ENCODE measurements at regions not wholly inside any gene's neighbourhood (a gene's known extent, or its start where the extent isn't known, plus 50 kb on each side); places are given as distances from the start of the nearest gene placed in this dataset.
"Not testable (repeated sequence)": the region's sequence is repeated elsewhere in the genome, so short reads cannot be mapped to it uniquely, and the experiment has no call there.

DNA sequence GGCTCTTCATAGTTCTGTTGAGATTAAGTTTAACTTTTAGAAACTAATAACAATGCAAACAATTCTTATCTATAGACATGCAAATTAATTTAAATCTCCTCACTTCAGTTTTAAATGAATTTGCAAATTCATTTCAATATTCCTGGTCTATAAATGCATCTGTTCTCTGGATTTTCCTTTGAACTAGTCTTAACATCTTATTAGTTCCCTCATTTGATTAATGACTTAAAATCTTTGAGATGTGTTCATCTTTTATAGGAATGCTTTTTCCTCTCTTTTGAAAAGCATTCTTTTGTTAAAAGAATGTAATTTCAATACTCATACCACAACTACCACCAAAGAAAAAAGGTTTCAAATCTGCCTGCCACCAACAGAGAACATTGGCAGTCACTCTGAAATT, 169.4 kb downstream of the RASEF start:
- no peaks in the 10 kb centered on the region for H3K27me3 ChIP-seq (ENCODE audit: control insufficient read depth in 1 of 2, insufficient read depth in 2 of 2, low read length in 2 of 2)
- H3K9me3 ChIP-seq (ENCODE audit: control insufficient read depth in 2 of 2, insufficient read depth in 1 of 2, low read depth in 1 of 2, low read length in 1 of 2), result no peaks in the 10 kb centered on the region
- H3K4me1 ChIP-seq (ENCODE audit: control insufficient read depth in 2 of 2, insufficient read depth in 2 of 2, low read length in 1 of 2), result no peaks in the 10 kb centered on the region
- no peaks in the 10 kb centered on the region for H3K36me3 ChIP-seq (ENCODE audit: control insufficient read depth in 2 of 2, insufficient read depth in 2 of 2, low read length in 1 of 2)
- no peak overlapping the region for H3K27ac ChIP-seq (ENCODE audit: low read depth in 2 of 2, low read length in 1 of 2)
- no peak overlapping the region for H3K4me3 ChIP-seq (ENCODE audit: low read depth in 1 of 2, low read length in 2 of 2)

- Histone ChIP-seq H3K27me3 (ENCODE audit: control insufficient read depth in 1 of 2, insufficient read depth in 2 of 2, low read length in 2 of 2) (no peaks in the 10 kb centered on the region), H3K36me3 (ENCODE audit: control insufficient read depth in 2 of 2, insufficient read depth in 2 of 2, low read length in 1 of 2) (no peaks in the 10 kb centered on the region), H3K9me3 (ENCODE audit: control insufficient read depth in 2 of 2, insufficient read depth in 1 of 2, low read depth in 1 of 2, low read length in 1 of 2) (no peaks in the 10 kb centered on the region), H3K4me1 (ENCODE audit: control insufficient read depth in 2 of 2, insufficient read depth in 2 of 2, low read length in 1 of 2) (no peaks in the 10 kb centered on the region), H3K4me3 (ENCODE audit: low read depth in 1 of 2, low read length in 2 of 2) (no peak overlapping the region), H3K27ac (ENCODE audit: low read depth in 2 of 2, low read length in 1 of 2) (no peak overlapping the region)
- WGBS, 2 donors, result 83 to 90% methylated on average over 1 of the region's 1 CpG
Observed at GRCh38 chr9:82894548-82894947, 168.4 kb downstream of the RASEF start.

DNA sequence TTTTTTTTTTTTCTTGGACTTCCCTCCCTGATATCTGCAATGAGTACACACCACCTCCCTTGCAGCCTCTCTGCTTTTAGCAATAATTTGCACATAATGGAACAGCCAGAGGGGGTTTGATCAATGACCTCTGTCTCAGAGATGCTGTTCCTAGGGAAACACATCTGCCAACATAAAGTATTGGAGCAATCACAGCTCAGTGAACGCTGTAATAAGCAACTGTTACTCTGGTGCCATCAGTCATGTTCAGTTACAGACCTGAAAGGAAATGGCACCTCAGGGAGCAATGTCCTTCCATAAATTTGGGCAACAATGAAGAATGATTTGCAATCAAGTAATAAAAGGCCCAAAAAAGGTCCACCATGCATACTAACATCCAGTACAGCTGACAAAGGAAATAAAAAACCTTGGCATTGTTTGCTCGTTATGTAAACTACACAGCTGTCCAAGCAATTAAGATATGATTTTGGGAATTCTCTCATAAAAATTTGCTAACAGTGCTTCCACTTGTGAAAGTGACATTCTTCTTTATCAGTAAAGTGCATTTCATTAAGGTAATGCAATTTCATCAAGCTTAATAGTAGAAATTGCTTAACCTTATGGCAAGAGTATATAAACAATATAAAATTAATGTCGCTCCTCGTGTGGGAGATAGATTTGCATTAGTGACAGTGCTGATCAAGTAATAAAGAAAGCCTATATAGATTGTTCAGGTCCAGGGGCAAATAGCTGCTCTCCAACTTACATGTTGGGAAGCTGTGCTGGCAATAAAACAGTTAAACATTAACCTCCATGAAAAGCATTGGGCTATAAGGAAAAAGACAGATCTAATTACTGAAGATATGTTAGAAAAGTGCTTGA, 167.8 kb downstream of the RASEF start:
- Histone ChIP-seq H3K4me1 (ENCODE audit: control insufficient read depth in 2 of 2, insufficient read depth in 2 of 2, low read length in 1 of 2) (no peaks in the 10 kb centered on the region), H3K9me3 (ENCODE audit: control insufficient read depth in 2 of 2, insufficient read depth in 1 of 2, low read depth in 1 of 2, low read length in 1 of 2) (no peaks in the 10 kb centered on the region), H3K27me3 (ENCODE audit: control insufficient read depth in 1 of 2, insufficient read depth in 2 of 2, low read length in 2 of 2) (no peaks in the 10 kb centered on the region), H3K4me3 (ENCODE audit: low read depth in 1 of 2, low read length in 2 of 2) (no peak overlapping the region), H3K27ac (ENCODE audit: low read depth in 2 of 2, low read length in 1 of 2) (no peak overlapping the region), H3K36me3 (ENCODE audit: control insufficient read depth in 2 of 2, insufficient read depth in 2 of 2, low read length in 1 of 2) (no peaks in the 10 kb centered on the region)
- WGBS, 2 donors, result 51 to 58% methylated on average over 4 of the region's 4 CpGs

GRCh38 chr9:82895822-82896110, 167.2 kb downstream of the RASEF start:
- no peaks in the 10 kb centered on the region for H3K4me1 ChIP-seq (ENCODE audit: control insufficient read depth in 2 of 2, insufficient read depth in 2 of 2, low read length in 1 of 2)
- H3K27me3 ChIP-seq (ENCODE audit: control insufficient read depth in 1 of 2, insufficient read depth in 2 of 2, low read length in 2 of 2), result no peaks in the 10 kb centered on the region
- no peaks in the 10 kb centered on the region for H3K36me3 ChIP-seq (ENCODE audit: control insufficient read depth in 2 of 2, insufficient read depth in 2 of 2, low read length in 1 of 2)
- H3K4me3 ChIP-seq (ENCODE audit: low read depth in 1 of 2, low read length in 2 of 2), result no peak overlapping the region
- WGBS, 2 donors, result 46 to 60% methylated on average over 1 of the region's 1 CpG
- H3K9me3 ChIP-seq (ENCODE audit: control insufficient read depth in 2 of 2, insufficient read depth in 1 of 2, low read depth in 1 of 2, low read length in 1 of 2), result no peaks in the 10 kb centered on the region
- H3K27ac ChIP-seq (ENCODE audit: low read depth in 2 of 2, low read length in 1 of 2), result no peak overlapping the region

GRCh38 chr9:82903503-82903902, 159.4 kb downstream of the RASEF start:
- no peaks in the 10 kb centered on the region for H3K36me3 ChIP-seq (ENCODE audit: control insufficient read depth in 2 of 2, insufficient read depth in 2 of 2, low read length in 1 of 2)
- no peaks in the 10 kb centered on the region for H3K9me3 ChIP-seq (ENCODE audit: control insufficient read depth in 2 of 2, insufficient read depth in 1 of 2, low read depth in 1 of 2, low read length in 1 of 2)
- H3K4me3 ChIP-seq (ENCODE audit: low read depth in 1 of 2, low read length in 2 of 2), result no peak overlapping the region
- no peaks in the 10 kb centered on the region for H3K4me1 ChIP-seq (ENCODE audit: control insufficient read depth in 2 of 2, insufficient read depth in 2 of 2, low read length in 1 of 2)
- WGBS, 2 donors, result 72 to 81% methylated on average over 4 of the region's 4 CpGs
- H3K27me3 ChIP-seq (ENCODE audit: control insufficient read depth in 1 of 2, insufficient read depth in 2 of 2, low read length in 2 of 2), result no peaks in the 10 kb centered on the region
- no peak overlapping the region for H3K27ac ChIP-seq (ENCODE audit: low read depth in 2 of 2, low read length in 1 of 2)

GRCh38 chr9:82911996-82912395, 150.9 kb downstream of the RASEF start:
- H3K27me3 ChIP-seq (ENCODE audit: control insufficient read depth in 1 of 2, insufficient read depth in 2 of 2, low read length in 2 of 2), result no peaks in the 10 kb centered on the region
- H3K9me3 ChIP-seq (ENCODE audit: control insufficient read depth in 2 of 2, insufficient read depth in 1 of 2, low read depth in 1 of 2, low read length in 1 of 2), result peaks cover 0 to 6% of the 10 kb centered on the region in 2 donors
- no peaks in the 10 kb centered on the region for H3K36me3 ChIP-seq (ENCODE audit: control insufficient read depth in 2 of 2, insufficient read depth in 2 of 2, low read length in 1 of 2)
- no peak overlapping the region for H3K4me3 ChIP-seq (ENCODE audit: low read depth in 1 of 2, low read length in 2 of 2)
- H3K27ac ChIP-seq (ENCODE audit: low read depth in 2 of 2, low read length in 1 of 2), result no peak overlapping the region
- no peaks in the 10 kb centered on the region for H3K4me1 ChIP-seq (ENCODE audit: control insufficient read depth in 2 of 2, insufficient read depth in 2 of 2, low read length in 1 of 2)
- WGBS, 2 donors, result 51 to 62% methylated on average over 3 of the region's 3 CpGs

DNA sequence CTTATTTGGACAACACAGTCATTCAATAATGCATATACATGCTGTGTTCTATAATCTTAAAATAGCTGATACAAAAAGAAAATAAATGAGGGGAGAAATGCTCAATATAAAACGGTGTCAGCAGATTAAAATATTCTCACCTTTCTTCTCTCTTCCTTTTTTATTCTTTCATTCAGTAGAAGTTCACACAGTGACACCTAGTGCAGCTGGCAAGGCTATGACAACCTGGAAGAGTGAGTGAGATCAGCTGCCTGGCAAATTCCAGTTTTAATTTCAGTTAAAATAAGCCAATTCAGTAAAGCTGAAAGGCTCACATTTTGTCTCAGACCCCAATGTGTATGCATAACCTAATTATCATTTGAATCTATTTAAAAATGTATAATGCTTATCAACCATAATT, 150.3 kb downstream of the RASEF start:
- peaks cover 0 to 6% of the 10 kb centered on the region in 2 donors for H3K9me3 ChIP-seq (ENCODE audit: control insufficient read depth in 2 of 2, insufficient read depth in 1 of 2, low read depth in 1 of 2, low read length in 1 of 2)
- 10 to 16% methylated on average over 1 of the region's 1 CpG for WGBS, 2 donors

DNA sequence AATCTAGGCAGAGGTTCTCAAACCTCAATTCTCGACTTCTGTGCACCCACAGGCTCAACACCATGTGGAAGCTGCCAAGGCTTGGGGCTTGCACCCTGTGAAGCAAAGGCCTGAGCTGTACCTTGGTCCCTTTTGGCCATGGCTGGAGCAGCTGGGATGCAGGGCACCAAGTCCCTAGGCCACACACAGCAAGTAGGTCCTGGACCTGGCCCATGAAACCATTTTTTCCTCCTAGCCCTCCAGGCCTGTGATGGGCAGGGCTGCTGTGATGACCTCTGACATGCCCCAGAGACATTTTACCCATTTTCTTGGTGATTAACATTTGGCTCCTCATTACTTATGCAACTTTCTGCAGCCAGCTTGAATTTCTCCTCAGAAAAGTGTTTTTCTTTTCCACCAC, 146.7 kb downstream of the RASEF start:
- H3K4me3 ChIP-seq (ENCODE audit: low read depth in 1 of 2, low read length in 2 of 2); H3K27ac ChIP-seq (ENCODE audit: low read depth in 2 of 2, low read length in 1 of 2); H3K9me3 ChIP-seq (ENCODE audit: control insufficient read depth in 2 of 2, insufficient read depth in 1 of 2, low read depth in 1 of 2, low read length in 1 of 2); H3K27me3 ChIP-seq (ENCODE audit: control insufficient read depth in 1 of 2, insufficient read depth in 2 of 2, low read length in 2 of 2); H3K4me1 ChIP-seq (ENCODE audit: control insufficient read depth in 2 of 2, insufficient read depth in 2 of 2, low read length in 1 of 2); H3K36me3 ChIP-seq (ENCODE audit: control insufficient read depth in 2 of 2, insufficient read depth in 2 of 2, low read length in 1 of 2): not testable (repeated sequence)
- 51 to 71% methylated on average over 1 of the region's 1 CpG for WGBS, 2 donors

More for the DNA sequence above, 150.3 kb downstream of the RASEF start:
- Histone ChIP-seq H3K27ac (ENCODE audit: low read depth in 2 of 2, low read length in 1 of 2) (no peak overlapping the region), H3K36me3 (ENCODE audit: control insufficient read depth in 2 of 2, insufficient read depth in 2 of 2, low read length in 1 of 2) (no peaks in the 10 kb centered on the region), H3K27me3 (ENCODE audit: control insufficient read depth in 1 of 2, insufficient read depth in 2 of 2, low read length in 2 of 2) (no peaks in the 10 kb centered on the region), H3K4me1 (ENCODE audit: control insufficient read depth in 2 of 2, insufficient read depth in 2 of 2, low read length in 1 of 2) (no peaks in the 10 kb centered on the region), H3K4me3 (ENCODE audit: low read depth in 1 of 2, low read length in 2 of 2) (no peak overlapping the region)

DNA sequence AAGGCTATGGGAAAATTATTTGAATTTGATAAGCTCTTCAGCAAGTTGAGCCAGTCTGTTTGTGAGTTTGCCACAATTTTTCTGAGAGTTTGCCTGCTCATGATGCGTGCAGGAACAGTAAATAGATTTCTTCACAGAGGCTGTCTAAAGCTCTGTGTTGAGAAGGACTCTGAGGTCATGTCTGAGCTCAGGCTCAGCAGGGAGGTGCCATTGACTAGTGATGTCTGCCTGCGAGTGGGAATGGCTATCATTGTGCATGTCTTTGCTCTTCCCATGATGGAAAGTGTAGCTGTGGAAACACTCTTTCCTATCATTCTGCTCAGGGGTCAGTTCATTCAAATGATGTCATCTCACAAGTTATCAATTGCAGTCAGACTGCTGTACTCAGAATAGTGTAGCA, 142.8 kb downstream of the RASEF start:
- H3K36me3 ChIP-seq (ENCODE audit: control insufficient read depth in 2 of 2, insufficient read depth in 2 of 2, low read length in 1 of 2), result no peaks in the 10 kb centered on the region
- no peaks in the 10 kb centered on the region for H3K4me1 ChIP-seq (ENCODE audit: control insufficient read depth in 2 of 2, insufficient read depth in 2 of 2, low read length in 1 of 2)
- H3K4me3 ChIP-seq (ENCODE audit: low read depth in 1 of 2, low read length in 2 of 2), result no peak overlapping the region
- peaks cover 0 to 6% of the 10 kb centered on the region in 2 donors for H3K9me3 ChIP-seq (ENCODE audit: control insufficient read depth in 2 of 2, insufficient read depth in 1 of 2, low read depth in 1 of 2, low read length in 1 of 2)
- WGBS, 2 donors, result 57 to 68% methylated on average over 2 of the region's 2 CpGs
- H3K27me3 ChIP-seq (ENCODE audit: control insufficient read depth in 1 of 2, insufficient read depth in 2 of 2, low read length in 2 of 2), result no peaks in the 10 kb centered on the region
- H3K27ac ChIP-seq (ENCODE audit: low read depth in 2 of 2, low read length in 1 of 2), result no peak overlapping the region

DNA sequence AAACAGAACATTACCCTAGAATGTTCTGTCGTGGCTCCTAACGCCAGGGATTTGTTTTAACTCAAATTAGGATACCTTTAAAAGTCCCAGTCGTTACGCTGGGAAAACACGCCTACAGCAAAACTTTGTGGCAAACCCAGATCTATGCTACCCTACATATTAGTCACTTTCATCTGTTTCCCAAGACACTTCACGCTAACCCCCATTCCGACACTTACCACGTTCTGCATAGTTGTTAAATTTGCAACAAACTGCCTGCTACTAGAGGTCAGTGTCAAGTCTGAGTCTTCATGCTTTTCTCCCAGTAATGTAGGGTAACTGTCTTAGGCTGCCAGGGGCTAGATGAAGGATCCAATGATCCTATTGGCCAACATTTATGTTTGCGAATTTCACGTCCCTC, 140.3 kb downstream of the RASEF start:
- Histone ChIP-seq H3K4me3 (ENCODE audit: low read depth in 1 of 2, low read length in 2 of 2) (no peak overlapping the region), H3K36me3 (ENCODE audit: control insufficient read depth in 2 of 2, insufficient read depth in 2 of 2, low read length in 1 of 2) (no peaks in the 10 kb centered on the region), H3K4me1 (ENCODE audit: control insufficient read depth in 2 of 2, insufficient read depth in 2 of 2, low read length in 1 of 2) (no peaks in the 10 kb centered on the region), H3K27ac (ENCODE audit: low read depth in 2 of 2, low read length in 1 of 2) (no peak overlapping the region), H3K9me3 (ENCODE audit: control insufficient read depth in 2 of 2, insufficient read depth in 1 of 2, low read depth in 1 of 2, low read length in 1 of 2) (no peaks in the 10 kb centered on the region), H3K27me3 (ENCODE audit: control insufficient read depth in 1 of 2, insufficient read depth in 2 of 2, low read length in 2 of 2) (no peaks in the 10 kb centered on the region)
- WGBS, 2 donors, result 89 to 94% methylated on average over 10 of the region's 10 CpGs
